K562 (cell line): ENCODE measurements at regions not wholly inside any gene's neighbourhood (a gene's known extent, or its start where the extent isn't known, plus 50 kb on each side); places are given as distances from the start of the nearest gene placed in this dataset.

Source experiments
- EP300 ChIP-seq: IDR thresholded peaks from 2 replicates; pipeline ENCODE4 v1.6.1; 2012; ENCODE audit warnings: low read length, improper control_type of control experiment
- ZSCAN29 ChIP-seq: fragments of 450-650 bp; IDR thresholded peaks from 2 replicates; pipeline ENCODE4 v1.6.1; 2017

- TF ChIP-seq ZSCAN29 (no peak), EP300 (no peak)
These were observed 313.8 kb downstream of the ZPLD1 start for GRCh38 chr3:102748646-102749045.
